SK-N-SH (cell line): ENCODE measurements at regions not wholly inside any gene's neighbourhood (a gene's known extent, or its start where the extent isn't known, plus 50 kb on each side); places are given as distances from the start of the nearest gene placed in this dataset.

Source experiments
- CTCF ChIA-PET: fragments of 300-600, 350-600 bp; formaldehyde crosslinking; extraction: SDS; loops from one replicate; lab custom pipeline; 2021; lab: Yijun Ruan, JAX
- POLR2A ChIA-PET: fragments of 350-600 bp; sonication (Branson Sonifier 250); formaldehyde crosslinking; extraction: SDS; loops from one replicate; lab custom pipeline; 2020; ENCODE audit warnings: antibody characterized with exemption, inconsistent platforms; lab: Yijun Ruan, JAX
- DNase-seq: peaks from one replicate; pipeline ENCODE4 v3.0.0; 2012
- H2AFZ ChIP-seq: fragments of 200-600 bp; sonication (generic); 2 replicates; pipeline ENCODE4 v1.8.1; 2016; ENCODE audit warnings: antibody characterized with exemption, mild to moderate bottlenecking, low read depth
- H3F3A ChIP-seq: fragments of 200-600 bp; sonication (generic); replicated peaks from 2 replicates; pipeline ENCODE3; 2016; ENCODE audit warnings: antibody characterized with exemption, mild to moderate bottlenecking; ENCODE audit not compliant: insufficient read depth
- H3K27ac ChIP-seq, 2 experiments: fragments of 200-500 bp in 1 of 2; fragments of 200-600 bp in 1 of 2; sonication (Bioruptor generic) in 1 of 2; sonication (generic), shearing (Covaris generic) in 1 of 2; 2 replicates each; pipeline versions ENCODE4 v1.5.1 to v1.6.1; 2014 to 2016; ENCODE audit warnings: low read depth in 2 of 2, inconsistent platforms in 1 of 2, low read length in 1 of 2, mild to moderate bottlenecking in 1 of 2, mixed read lengths in 1 of 2
- H3K27me3 ChIP-seq: fragments of 200-600 bp; sonication (generic), shearing (Covaris generic); 2 replicates; pipeline ENCODE4 v1.6.1; 2016; ENCODE audit warnings: mixed run types; ENCODE audit not compliant: insufficient read depth
- H3K36me3 ChIP-seq, 2 experiments: fragments of 200-500 bp in 1 of 2; fragments of 200-600 bp in 1 of 2; sonication (Bioruptor generic) in 1 of 2; sonication (generic) in 1 of 2; replicated peaks in 1 of 2; 2 replicates each; pipeline versions ENCODE3 to v1.5.1; 2014 to 2016; ENCODE audit warnings: low read length in 1 of 2, mild to moderate bottlenecking in 1 of 2; ENCODE audit not compliant: insufficient read depth in 2 of 2, control insufficient read depth in 1 of 2
- H3K4me1 ChIP-seq, 2 experiments: fragments of 200-500 bp in 1 of 2; fragments of 200-600 bp in 1 of 2; sonication (Bioruptor generic) in 1 of 2; sonication (generic), shearing (Covaris generic) in 1 of 2; 2 replicates each; pipeline versions ENCODE4 v1.5.1 to v1.6.1; 2014 to 2016; ENCODE audit warnings: low read depth in 1 of 2, low read length in 1 of 2, mixed run types in 1 of 2; ENCODE audit not compliant: insufficient read depth in 2 of 2, control insufficient read depth in 1 of 2
- H3K4me2 ChIP-seq: fragments of 200-600 bp; sonication (generic), shearing (Covaris generic); 2 replicates; pipeline ENCODE4 v1.6.1; 2017; ENCODE audit warnings: mixed run types
- H3K4me3 ChIP-seq, 2 experiments: fragments of 200-500 bp in 1 of 2; fragments of 200-600 bp in 1 of 2; sonication (Bioruptor generic) in 1 of 2; sonication (generic), shearing (Covaris generic) in 1 of 2; 2 replicates each; pipeline versions ENCODE4 v1.5.1 to v1.8.1; 2014 to 2016; ENCODE audit warnings: low read depth in 2 of 2, inconsistent platforms in 1 of 2, low read length in 1 of 2, mild to moderate bottlenecking in 1 of 2, mixed read lengths in 1 of 2, moderate library complexity in 1 of 2
- H3K79me2 ChIP-seq: fragments of 200-600 bp; sonication (generic); 2 replicates; pipeline ENCODE4 v1.8.1; 2017; ENCODE audit warnings: mild to moderate bottlenecking; ENCODE audit not compliant: insufficient read depth
- H3K9ac ChIP-seq: fragments of 200-600 bp; sonication (generic); 2 replicates; pipeline ENCODE4 v1.6.1; 2017; ENCODE audit warnings: mixed run types
- H3K9me2 ChIP-seq: fragments of 200-600 bp; sonication (generic); 2 replicates; pipeline ENCODE4 v1.6.1; 2017; ENCODE audit warnings: mixed run types
- H3K9me3 ChIP-seq: fragments of 200-600 bp; sonication (generic); 2 replicates; pipeline ENCODE4 v1.6.1; 2017; ENCODE audit warnings: mixed run types, mild to moderate bottlenecking, moderate library complexity
- H4K20me1 ChIP-seq: fragments of 200-600 bp; sonication (generic); 2 replicates; pipeline ENCODE4 v1.6.1; 2017; ENCODE audit warnings: mild to moderate bottlenecking, mixed run types; ENCODE audit not compliant: insufficient read depth
- EZH2phosphoT487 ChIP-seq: fragments of 200-600 bp; sonication (generic); IDR thresholded peaks from 2 replicates; pipeline ENCODE4 v1.6.1; 2017; ENCODE audit warnings: low read depth, mixed run types, mild to moderate bottlenecking, antibody characterized with exemption, moderate library complexity, borderline replicate concordance
- FOSL2 ChIP-seq: IDR thresholded peaks from 2 replicates; pipeline ENCODE4 v1.4.0; 2012; ENCODE audit warnings: low read depth, mild to moderate bottlenecking, moderate library complexity, borderline replicate concordance
- FOXM1 ChIP-seq: IDR thresholded peaks from 2 replicates; pipeline ENCODE4 v1.4.0; 2012; ENCODE audit warnings: low read depth, mild to moderate bottlenecking
- JUND ChIP-seq: IDR thresholded peaks from 2 replicates; pipeline ENCODE4 v1.4.0; 2012
- MXI1 ChIP-seq: IDR thresholded peaks from 2 replicates; pipeline ENCODE4 v1.6.1; 2012; ENCODE audit warnings: mild to moderate bottlenecking, low read depth, low read length, improper control_type of control experiment
- NFIC ChIP-seq: IDR thresholded peaks from 2 replicates; pipeline ENCODE4 v1.4.0; 2012; ENCODE audit warnings: borderline replicate concordance
- POLR2AphosphoS5 ChIP-seq: IDR thresholded peaks from 2 replicates; pipeline ENCODE4 v1.6.1; 2012; ENCODE audit warnings: low read depth, low read length
- RCOR1 ChIP-seq: fragments of 150-350 bp; IDR thresholded peaks from 2 replicates; pipeline ENCODE4 v1.6.1; 2017; ENCODE audit warnings: antibody characterized with exemption, low read length
- RXRA ChIP-seq: IDR thresholded peaks from 2 replicates; pipeline ENCODE4 v1.4.0; 2012; ENCODE audit warnings: low read depth, mild to moderate bottlenecking, borderline replicate concordance
- SIN3A ChIP-seq: IDR thresholded peaks from 2 replicates; pipeline ENCODE4 v1.6.1; 2012; ENCODE audit warnings: low read depth, mild to moderate bottlenecking, low read length, moderate library complexity, borderline replicate concordance
- TAF1 ChIP-seq: IDR thresholded peaks from 2 replicates; pipeline ENCODE4 v1.6.1; 2012; ENCODE audit warnings: low read depth, mild to moderate bottlenecking, low read length, moderate library complexity, borderline replicate concordance
- TCF12 ChIP-seq: IDR thresholded peaks from 2 replicates; pipeline ENCODE4 v1.4.0; 2012
- TEAD4 ChIP-seq: IDR thresholded peaks from 2 replicates; pipeline ENCODE4 v1.4.0; 2012; ENCODE audit warnings: mild to moderate bottlenecking, borderline replicate concordance; ENCODE audit not compliant: insufficient read depth
- WGBS: methylation state at CpG from one replicate; pipeline ENCODE4 v1.1.6; 2017; ENCODE audit warnings: low lambda C conversion rate; 5-methylcytosine and 5-hydroxymethylcytosine counted together
- TF ChIP-seq, protein P1 (sequence below): fragments of 150-350 bp; IDR thresholded peaks from 2 replicates; pipeline ENCODE4 v1.6.1; 2016; ENCODE audit warnings: mild to moderate bottlenecking, low read depth, low read length
- TF ChIP-seq, protein P2 (sequence below): IDR thresholded peaks from 2 replicates; pipeline ENCODE4; 2012
- TF ChIP-seq, protein P3 (sequence below): IDR thresholded peaks from 2 replicates; pipeline ENCODE4 v1.4.0; 2012; ENCODE audit warnings: low read depth, borderline replicate concordance
- TF ChIP-seq, protein P4 (sequence below): fragments of 200-600 bp; sonication (generic); IDR thresholded peaks from 2 replicates; pipeline ENCODE4 v1.6.1; 2017; ENCODE audit warnings: antibody characterized with exemption, mild to moderate bottlenecking, moderate library complexity
- TF ChIP-seq, protein P5 (sequence below): IDR thresholded peaks from 2 replicates; pipeline ENCODE4 v1.4.0; 2012; ENCODE audit warnings: low read depth, borderline replicate concordance

DNA sequence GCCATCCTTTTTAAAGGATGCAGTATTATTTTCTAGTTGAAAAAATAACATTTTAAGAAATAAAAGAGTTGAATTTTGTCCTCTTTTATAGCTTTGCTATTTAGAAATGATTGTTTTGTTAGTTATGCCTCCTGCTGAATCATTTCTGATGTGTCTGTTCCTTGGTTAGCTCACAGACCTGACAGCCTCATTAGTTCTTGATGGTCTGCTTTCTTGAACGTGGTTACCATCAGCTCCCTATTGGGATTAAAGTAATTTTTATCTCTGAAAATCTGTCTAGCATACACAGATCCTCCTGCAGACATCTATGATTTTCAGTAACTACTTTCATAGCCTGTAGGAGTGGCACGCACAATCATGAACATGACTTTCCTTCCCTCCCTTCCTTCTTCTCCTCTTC is 447.6 kb upstream of the B3GALT2 start:
- H3K9me2 ChIP-seq: no peaks in the 10 kb centered on the region
- H3K9me3 ChIP-seq: no peaks in the 10 kb centered on the region
- no peak overlapping the region for H3K9ac ChIP-seq
- no peaks in the 10 kb centered on the region for H3K36me3 ChIP-seq
- TF ChIP-seq EZH2phosphoT487 (no peak), RXRA (no peak), FOXM1 (no peak), TEAD4 (no peak), NFIC (no peak), SIN3A (no peak), JUND (no peak), MXI1 (no peak), FOSL2 (no peak), POLR2AphosphoS5 (no peak), TAF1 (no peak), RCOR1 (no peak)
- TF ChIP-seq, protein P1, sequence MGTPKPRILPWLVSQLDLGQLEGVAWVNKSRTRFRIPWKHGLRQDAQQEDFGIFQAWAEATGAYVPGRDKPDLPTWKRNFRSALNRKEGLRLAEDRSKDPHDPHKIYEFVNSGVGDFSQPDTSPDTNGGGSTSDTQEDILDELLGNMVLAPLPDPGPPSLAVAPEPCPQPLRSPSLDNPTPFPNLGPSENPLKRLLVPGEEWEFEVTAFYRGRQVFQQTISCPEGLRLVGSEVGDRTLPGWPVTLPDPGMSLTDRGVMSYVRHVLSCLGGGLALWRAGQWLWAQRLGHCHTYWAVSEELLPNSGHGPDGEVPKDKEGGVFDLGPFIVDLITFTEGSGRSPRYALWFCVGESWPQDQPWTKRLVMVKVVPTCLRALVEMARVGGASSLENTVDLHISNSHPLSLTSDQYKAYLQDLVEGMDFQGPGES: no peak
- TF ChIP-seq, protein P2, sequence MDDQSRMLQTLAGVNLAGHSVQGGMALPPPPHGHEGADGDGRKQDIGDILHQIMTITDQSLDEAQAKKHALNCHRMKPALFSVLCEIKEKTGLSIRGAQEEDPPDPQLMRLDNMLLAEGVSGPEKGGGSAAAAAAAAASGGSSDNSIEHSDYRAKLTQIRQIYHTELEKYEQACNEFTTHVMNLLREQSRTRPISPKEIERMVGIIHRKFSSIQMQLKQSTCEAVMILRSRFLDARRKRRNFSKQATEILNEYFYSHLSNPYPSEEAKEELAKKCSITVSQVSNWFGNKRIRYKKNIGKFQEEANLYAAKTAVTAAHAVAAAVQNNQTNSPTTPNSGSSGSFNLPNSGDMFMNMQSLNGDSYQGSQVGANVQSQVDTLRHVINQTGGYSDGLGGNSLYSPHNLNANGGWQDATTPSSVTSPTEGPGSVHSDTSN: no peak
- TF ChIP-seq, protein P3, sequence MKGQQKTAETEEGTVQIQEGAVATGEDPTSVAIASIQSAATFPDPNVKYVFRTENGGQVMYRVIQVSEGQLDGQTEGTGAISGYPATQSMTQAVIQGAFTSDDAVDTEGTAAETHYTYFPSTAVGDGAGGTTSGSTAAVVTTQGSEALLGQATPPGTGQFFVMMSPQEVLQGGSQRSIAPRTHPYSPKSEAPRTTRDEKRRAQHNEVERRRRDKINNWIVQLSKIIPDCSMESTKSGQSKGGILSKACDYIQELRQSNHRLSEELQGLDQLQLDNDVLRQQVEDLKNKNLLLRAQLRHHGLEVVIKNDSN: no peak
- no peak overlapping the region for H3K4me3 ChIP-seq
- H3K4me1 ChIP-seq: no peaks in the 10 kb centered on the region; a peak in 1 of 4 replicates
- H3K4me2 ChIP-seq: no peak overlapping the region
- H2AFZ ChIP-seq: peak overlapping the region; percentile 17; the same call in 1 of the 2 replicates
- no peaks in the 10 kb centered on the region for H3K79me2 ChIP-seq
- no peak for DNase-seq
- H4K20me1 ChIP-seq: no peaks in the 10 kb centered on the region
- 36% methylated on average over 2 of the region's 2 CpGs for WGBS
- ChIA-PET CTCF (no interaction called here), POLR2A (no interaction called here)
- no peaks in the 10 kb centered on the region for H3F3A ChIP-seq
- H3K27me3 ChIP-seq: no peaks in the 10 kb centered on the region
- no peak overlapping the region for H3K27ac ChIP-seq

DNA sequence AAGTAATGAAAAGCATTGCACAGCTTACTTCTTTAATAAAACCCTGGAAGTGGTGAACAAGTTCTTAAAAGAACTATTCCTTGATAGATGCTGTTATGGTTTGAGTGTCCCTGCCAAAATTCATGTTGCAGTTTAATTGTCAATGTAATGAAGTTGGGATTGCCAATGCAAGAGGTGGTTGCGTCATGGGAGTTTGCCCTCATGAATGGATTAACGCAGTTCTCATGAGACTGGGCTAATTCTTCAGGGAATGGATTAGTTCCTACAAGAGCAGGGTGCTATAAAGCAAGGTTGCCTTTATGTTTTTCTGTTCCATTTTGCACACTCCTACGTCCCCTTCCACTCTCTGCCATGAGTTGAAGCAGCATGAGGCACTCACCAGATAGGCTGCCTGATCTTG is 446.7 kb upstream of the B3GALT2 start:
- no peak for DNase-seq
- CTCF ChIA-PET: no interaction called here
- H3K4me2 ChIP-seq: no peak overlapping the region
- no peak overlapping the region for H3K9ac ChIP-seq
- no peaks in the 10 kb centered on the region for H3K27me3 ChIP-seq
- H3K4me3 ChIP-seq: no peak overlapping the region
- H4K20me1 ChIP-seq: no peaks in the 10 kb centered on the region
- no peaks in the 10 kb centered on the region for H3K36me3 ChIP-seq
- POLR2A ChIA-PET: no interaction called here
- H3K9me3 ChIP-seq: no peaks in the 10 kb centered on the region
- no peaks in the 10 kb centered on the region for H3K79me2 ChIP-seq
- H3K9me2 ChIP-seq: no peaks in the 10 kb centered on the region
- no peaks in the 10 kb centered on the region for H3F3A ChIP-seq
- no peaks in the 10 kb centered on the region; a peak in 1 of 4 replicates for H3K4me1 ChIP-seq
- 52% methylated on average over 3 of the region's 3 CpGs for WGBS
- H3K27ac ChIP-seq: no peak overlapping the region
- H2AFZ ChIP-seq: no peak overlapping the region
- TF ChIP-seq, protein P3: no peak
- TF ChIP-seq, protein P4, sequence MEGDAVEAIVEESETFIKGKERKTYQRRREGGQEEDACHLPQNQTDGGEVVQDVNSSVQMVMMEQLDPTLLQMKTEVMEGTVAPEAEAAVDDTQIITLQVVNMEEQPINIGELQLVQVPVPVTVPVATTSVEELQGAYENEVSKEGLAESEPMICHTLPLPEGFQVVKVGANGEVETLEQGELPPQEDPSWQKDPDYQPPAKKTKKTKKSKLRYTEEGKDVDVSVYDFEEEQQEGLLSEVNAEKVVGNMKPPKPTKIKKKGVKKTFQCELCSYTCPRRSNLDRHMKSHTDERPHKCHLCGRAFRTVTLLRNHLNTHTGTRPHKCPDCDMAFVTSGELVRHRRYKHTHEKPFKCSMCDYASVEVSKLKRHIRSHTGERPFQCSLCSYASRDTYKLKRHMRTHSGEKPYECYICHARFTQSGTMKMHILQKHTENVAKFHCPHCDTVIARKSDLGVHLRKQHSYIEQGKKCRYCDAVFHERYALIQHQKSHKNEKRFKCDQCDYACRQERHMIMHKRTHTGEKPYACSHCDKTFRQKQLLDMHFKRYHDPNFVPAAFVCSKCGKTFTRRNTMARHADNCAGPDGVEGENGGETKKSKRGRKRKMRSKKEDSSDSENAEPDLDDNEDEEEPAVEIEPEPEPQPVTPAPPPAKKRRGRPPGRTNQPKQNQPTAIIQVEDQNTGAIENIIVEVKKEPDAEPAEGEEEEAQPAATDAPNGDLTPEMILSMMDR: no peak
- TF ChIP-seq FOSL2 (no peak), TCF12 (no peak), JUND (no peak)
- TF ChIP-seq, protein P5, sequence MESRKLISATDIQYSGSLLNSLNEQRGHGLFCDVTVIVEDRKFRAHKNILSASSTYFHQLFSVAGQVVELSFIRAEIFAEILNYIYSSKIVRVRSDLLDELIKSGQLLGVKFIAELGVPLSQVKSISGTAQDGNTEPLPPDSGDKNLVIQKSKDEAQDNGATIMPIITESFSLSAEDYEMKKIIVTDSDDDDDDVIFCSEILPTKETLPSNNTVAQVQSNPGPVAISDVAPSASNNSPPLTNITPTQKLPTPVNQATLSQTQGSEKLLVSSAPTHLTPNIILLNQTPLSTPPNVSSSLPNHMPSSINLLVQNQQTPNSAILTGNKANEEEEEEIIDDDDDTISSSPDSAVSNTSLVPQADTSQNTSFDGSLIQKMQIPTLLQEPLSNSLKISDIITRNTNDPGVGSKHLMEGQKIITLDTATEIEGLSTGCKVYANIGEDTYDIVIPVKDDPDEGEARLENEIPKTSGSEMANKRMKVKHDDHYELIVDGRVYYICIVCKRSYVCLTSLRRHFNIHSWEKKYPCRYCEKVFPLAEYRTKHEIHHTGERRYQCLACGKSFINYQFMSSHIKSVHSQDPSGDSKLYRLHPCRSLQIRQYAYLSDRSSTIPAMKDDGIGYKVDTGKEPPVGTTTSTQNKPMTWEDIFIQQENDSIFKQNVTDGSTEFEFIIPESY: no peak
